ENCODE measurements at regions not wholly inside any gene's neighbourhood (a gene's known extent, or its start where the extent isn't known, plus 50 kb on each side); places are given as distances from the start of the nearest gene placed in this dataset.

- Histone ChIP-seq H3K4me1 (ENCODE audit: control insufficient read depth, insufficient read depth, low read length) (no peaks in the 10 kb centered on the region), H3K27ac (ENCODE audit: low read length) (no peak overlapping the region), H3K4me3 (ENCODE audit: low read depth in 2 of 2, low read length in 2 of 2) (no peak overlapping the region), H3K36me3 (ENCODE audit: control insufficient read depth, insufficient read depth, low read length) (no peaks in the 10 kb centered on the region), H3K9me3 (ENCODE audit: control insufficient read depth, insufficient read depth, low read depth, low read length) (no peaks in the 10 kb centered on the region), H3K27me3 (ENCODE audit: control insufficient read depth, insufficient read depth, low read length) (no peaks in the 10 kb centered on the region)
- TF ChIP-seq SIN3A (IDR thresholded peaks at IDR 0.05; ENCODE audit: borderline replicate concordance, insufficient read depth, low read depth, low read length) (no peak), REST (IDR thresholded peaks at IDR 0.05; ENCODE audit: insufficient read depth in 1 of 2, low read depth in 2 of 2, low read length in 1 of 2) (no peak), TCF7L2 (IDR thresholded peaks at IDR 0.05; ENCODE audit: low read depth, low read length) (no peak), CTCF (IDR thresholded peaks at IDR 0.05) (no peak), POLR2AphosphoS5 (IDR thresholded peaks at IDR 0.05; ENCODE audit: low read depth, low read length) (no peak)
- in situ Hi-C loops (cut with HindIII; ENCODE audit: low pct_unique_long_range_greater_than_20kb, low sequenced_read_pairs): no loop called here
- POLR2A ChIA-PET: no interaction called here
- no TSS peak for BruUV-seq (replicated peaks)
- ATAC-seq: no peak
- intact Hi-C loops (cut with micrococcal nuclease; ENCODE audit: unreplicated experiment): no loop called here
- no peak for DNase-seq (ENCODE audit: low read depth, low spot score)
- CTCF ChIA-PET: no interaction called here
Observed at GRCh38 chr17:68734931-68735330, 133.8 kb upstream of the FAM20A start.

GRCh38 chr17:68734187-68734900 lies 133.2 kb upstream of the FAM20A start:
- ATAC-seq (no peak), DNase-seq (ENCODE audit: low read depth, low spot score) (no peak)
- POLR2A ChIA-PET: no interaction called here
- intact Hi-C loops (cut with micrococcal nuclease; ENCODE audit: unreplicated experiment) (no loop called here), in situ Hi-C loops (cut with HindIII; ENCODE audit: low pct_unique_long_range_greater_than_20kb, low sequenced_read_pairs) (no loop called here)
- no peak for TF ChIP-seq POLR2AphosphoS5 (IDR thresholded peaks at IDR 0.05; ENCODE audit: low read depth, low read length)
- TF ChIP-seq SIN3A (IDR thresholded peaks at IDR 0.05; ENCODE audit: borderline replicate concordance, insufficient read depth, low read depth, low read length): no peak
- no peak for TF ChIP-seq REST (IDR thresholded peaks at IDR 0.05; ENCODE audit: insufficient read depth in 1 of 2, low read depth in 2 of 2, low read length in 1 of 2)
- TF ChIP-seq TCF7L2 (IDR thresholded peaks at IDR 0.05; ENCODE audit: low read depth, low read length): no peak
- TF ChIP-seq CTCF (IDR thresholded peaks at IDR 0.05): no peak
- Histone ChIP-seq H3K4me3 (ENCODE audit: low read depth in 2 of 2, low read length in 2 of 2) (no peak overlapping the region), H3K27me3 (ENCODE audit: control insufficient read depth, insufficient read depth, low read length) (no peaks in the 10 kb centered on the region), H3K4me1 (ENCODE audit: control insufficient read depth, insufficient read depth, low read length) (no peaks in the 10 kb centered on the region), H3K36me3 (ENCODE audit: control insufficient read depth, insufficient read depth, low read length) (no peaks in the 10 kb centered on the region), H3K9me3 (ENCODE audit: control insufficient read depth, insufficient read depth, low read depth, low read length) (no peaks in the 10 kb centered on the region), H3K27ac (ENCODE audit: low read length) (no peak overlapping the region)
- CTCF ChIA-PET: no interaction called here
- no TSS peak for BruUV-seq (replicated peaks)
